Epithelial cell of proximal tubule (primary cell): ENCODE measurements at regions not wholly inside any gene's neighbourhood (a gene's known extent, or its start where the extent isn't known, plus 50 kb on each side); places are given as distances from the start of the nearest gene placed in this dataset.

ENCODE experiments used
- DNase-seq: peaks from one replicate; pipeline ENCODE4 v3.0.0-alpha.2; 2011; ENCODE audit warnings: low read depth
- H3K4me3 ChIP-seq: 2 replicates; pipeline ENCODE4 v1.5.1; 2011; ENCODE audit warnings: low read depth, mild to moderate bottlenecking, low read length
- CTCF ChIP-seq: conservative IDR thresholded peaks from 2 replicates; pipeline ENCODE4 v1.5.1; 2012; ENCODE audit warnings: low read depth, mild to moderate bottlenecking, low read length

- no peak for TF ChIP-seq CTCF
- DNase-seq, result no peak
- H3K4me3 ChIP-seq, result no peak overlapping the region
Measured at GRCh38 chr11:76729214-76729613, 53.9 kb upstream of the TSKU start.

DNA sequence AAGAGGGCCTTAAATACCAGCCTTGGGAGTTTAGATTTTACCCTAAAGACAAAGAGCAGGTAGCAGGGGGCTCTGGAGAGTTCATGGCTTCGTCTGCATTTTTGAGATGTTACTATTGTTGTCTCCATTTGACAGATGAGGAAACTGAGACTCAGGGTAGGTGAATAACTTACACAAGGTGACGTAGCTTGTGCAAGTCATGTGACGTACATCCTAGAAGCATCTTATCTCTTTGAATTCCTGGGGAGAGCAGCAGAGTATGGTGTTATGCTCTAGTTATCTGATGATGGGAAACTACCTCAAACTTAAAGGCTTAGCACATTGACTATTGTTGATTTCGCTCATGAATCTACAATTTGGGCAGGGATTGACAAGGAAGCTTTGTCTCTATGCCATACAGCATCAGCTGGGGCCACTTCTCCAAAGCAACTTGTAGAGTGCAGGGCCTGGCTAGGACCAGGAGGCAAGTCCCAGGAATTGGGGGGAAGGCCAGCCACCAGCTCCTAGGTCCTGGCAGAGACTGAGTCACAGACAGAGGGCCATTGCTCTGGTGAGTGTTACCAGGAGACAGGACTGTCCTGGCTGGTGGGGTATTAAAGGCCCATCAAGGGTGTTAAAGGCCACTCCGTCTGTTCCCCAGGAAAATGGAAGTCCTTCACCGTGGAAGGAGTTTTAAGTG lies 52.1 kb upstream of the TSKU start:
- DNase-seq, result no peak
- TF ChIP-seq CTCF, result no peak
- no peak overlapping the region for H3K4me3 ChIP-seq

DNA sequence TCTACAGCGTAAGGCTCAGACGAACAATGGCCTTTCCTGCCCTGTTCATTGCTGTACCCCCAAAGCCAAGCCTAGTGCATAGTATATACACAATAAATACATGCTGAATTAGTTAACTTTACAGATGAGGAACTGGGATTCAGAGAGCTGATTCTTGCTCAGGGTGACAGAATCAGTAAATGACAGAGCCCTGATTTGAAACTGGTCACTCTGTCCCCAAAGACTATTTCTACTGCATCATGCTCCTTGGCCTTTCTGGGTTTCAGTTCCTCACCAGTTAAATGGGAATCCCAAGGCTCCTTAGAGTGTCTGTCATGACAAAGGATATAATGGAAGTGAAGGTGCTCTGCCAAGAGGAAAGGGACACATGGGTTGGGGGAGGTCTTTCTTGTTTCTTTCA lies 50.5 kb upstream of the TSKU start:
- no peak overlapping the region for H3K4me3 ChIP-seq
- no peak for TF ChIP-seq CTCF
- DNase-seq, result no peak
